ENCODE measurements at regions not wholly inside any gene's neighbourhood (a gene's known extent, or its start where the extent isn't known, plus 50 kb on each side); places are given as distances from the start of the nearest gene placed in this dataset.
"Not testable (repeated sequence)": the region's sequence is repeated elsewhere in the genome, so short reads cannot be mapped to it uniquely, and the experiment has no call there.

DNA sequence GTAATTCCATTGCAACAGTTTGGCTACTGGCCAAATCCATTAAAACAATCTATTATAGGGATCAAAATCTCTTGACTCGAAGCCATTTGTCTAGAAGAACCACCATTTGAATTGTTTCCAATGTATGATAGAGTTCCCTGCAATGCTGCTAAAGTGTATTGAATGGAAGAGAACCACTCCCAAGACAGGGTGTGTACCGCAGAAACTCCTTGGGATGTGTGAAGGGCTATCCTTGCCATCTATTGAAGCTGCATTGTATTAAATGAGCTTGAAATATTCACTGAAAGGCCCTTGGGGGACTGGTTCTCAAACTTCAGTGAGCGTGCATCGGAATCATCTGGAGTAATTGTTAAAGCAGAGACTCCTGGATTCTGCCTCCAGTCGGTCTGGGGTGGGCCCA is 260.4 kb upstream of the MEIS1 start:
- DNase-seq (ENCODE audit: low read depth in 2 of 2) = no peak

DNA sequence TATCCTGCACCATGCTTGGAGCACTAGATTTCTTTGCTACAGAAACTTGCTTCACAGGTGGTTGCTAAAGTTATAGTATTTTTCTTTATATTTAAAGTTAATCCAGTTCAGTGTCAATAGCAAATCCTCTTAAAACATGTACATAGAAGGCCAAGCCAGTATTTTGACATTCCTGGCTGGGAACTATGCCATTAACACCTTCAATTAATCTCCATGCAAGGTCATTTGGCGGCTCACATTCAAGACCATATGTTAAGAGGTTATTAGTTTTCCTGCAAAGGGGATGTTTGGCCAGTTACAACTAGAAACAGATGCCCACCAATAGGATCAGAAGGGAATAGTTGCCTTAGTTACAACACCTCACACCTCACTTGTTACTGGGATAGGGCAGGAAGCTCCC is 261.3 kb upstream of the MEIS1 start:
- DNase-seq (ENCODE audit: low read depth in 2 of 2) = no peak

DNA sequence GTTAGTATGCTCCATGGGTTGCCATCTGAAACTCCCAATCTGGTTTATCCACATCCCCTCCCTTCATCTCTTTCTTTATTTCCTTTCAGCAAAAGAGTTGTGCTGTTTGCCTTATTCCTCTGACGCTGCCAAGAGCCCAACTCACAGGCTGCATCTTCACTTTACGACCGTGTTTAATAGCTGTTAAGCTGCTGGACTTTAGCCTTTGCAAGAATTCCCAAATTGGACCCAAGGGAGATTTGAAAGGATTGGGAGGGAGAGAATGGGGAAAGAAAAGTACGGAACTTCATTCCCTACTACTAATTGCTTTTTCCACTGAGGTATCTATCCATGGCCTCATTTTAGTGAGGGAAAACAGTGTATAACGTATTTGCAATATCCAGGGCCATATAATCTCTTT is 263.4 kb upstream of the MEIS1 start:
- DNase-seq (ENCODE audit: low read depth in 2 of 2) = no peak

DNA sequence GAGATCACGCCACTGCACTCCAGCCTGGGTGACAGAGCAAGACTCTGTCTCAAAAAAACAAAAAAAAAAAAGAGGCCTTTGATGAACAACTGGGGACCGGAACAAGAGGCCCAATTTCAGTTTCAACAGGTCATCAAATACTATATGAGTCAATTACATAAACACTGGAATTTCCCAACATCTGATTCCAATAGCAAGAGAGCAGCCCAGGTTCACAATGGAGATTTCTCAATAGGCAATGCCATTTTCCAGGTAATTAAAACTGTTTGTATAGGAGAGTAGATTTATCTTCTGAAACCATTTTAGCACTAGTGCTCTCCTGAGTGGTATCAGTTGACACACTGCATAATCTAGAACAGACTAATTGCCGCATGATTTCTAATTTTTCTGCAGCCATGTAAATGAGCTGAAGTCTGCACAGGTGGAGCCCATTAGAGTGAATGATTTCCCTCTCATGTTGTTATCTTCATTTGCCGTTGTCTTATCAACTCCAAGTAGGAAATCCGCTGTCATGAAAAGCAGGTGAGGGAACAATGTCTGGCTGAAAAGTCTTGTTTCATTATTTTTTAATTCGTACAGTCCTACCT is 264.1 kb upstream of the MEIS1 start:
- no peak for DNase-seq (ENCODE audit: low read depth in 2 of 2)

DNA sequence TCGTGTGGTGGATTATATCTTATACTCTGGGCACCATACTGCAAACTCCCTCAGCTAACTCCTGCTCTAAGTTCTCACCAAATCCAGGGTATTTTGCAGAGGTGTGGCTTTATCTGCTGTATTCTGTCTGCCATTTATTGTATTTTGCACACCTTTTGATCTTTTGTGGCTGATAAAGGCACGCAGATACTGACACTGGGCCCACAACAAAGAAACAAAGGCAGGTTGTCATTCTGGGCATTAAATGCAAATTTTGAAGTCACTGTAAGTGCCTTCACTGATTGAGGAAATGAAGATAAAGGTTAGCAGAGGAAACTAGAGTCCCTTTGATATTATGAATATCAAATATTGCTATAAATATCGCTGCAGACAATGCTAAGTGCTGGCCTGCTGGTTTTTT is 265.8 kb upstream of the MEIS1 start:
- no peak for DNase-seq (ENCODE audit: low read depth in 2 of 2)

DNA sequence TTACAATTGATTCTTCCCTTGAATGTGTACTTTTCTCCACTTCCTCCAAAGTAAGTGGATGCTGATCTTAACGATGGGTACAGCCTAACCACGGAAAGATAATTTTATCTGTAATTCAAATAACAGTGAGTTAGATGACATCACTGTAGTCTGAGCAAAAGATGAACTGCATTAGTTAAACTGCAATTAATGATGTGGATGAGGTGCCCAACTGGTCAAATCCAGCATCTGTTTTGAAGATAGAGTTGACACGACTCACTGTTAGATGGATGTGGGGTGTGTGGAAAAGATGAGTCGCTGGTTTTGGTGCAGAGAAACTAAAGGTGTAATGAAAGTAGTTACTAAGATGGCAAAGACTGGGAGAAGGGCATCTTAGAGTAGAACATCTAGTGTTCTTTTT is 270.5 kb upstream of the MEIS1 start:
- no peak for DNase-seq (ENCODE audit: low read depth in 2 of 2)

DNA sequence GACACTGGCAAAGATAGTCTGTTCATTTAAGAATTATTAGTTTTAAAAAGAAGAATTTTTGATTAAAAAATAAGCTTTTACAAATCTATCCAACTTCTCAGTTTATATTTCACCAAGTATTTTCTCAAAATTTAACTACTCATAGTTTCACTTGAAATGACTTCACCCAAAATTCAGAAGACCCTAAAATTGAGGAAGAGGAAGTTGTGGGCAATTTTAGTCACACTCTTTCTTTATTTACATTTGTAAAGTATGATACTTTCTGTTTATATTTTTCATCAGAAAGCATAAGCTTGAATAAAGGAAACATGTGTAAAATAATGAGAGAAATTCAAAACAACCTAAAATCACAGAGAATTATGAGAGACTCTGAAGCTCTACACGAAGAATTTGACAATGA is 278.8 kb upstream of the MEIS1 start:
- DNase-seq (ENCODE audit: low read depth in 2 of 2) = no peak

DNA sequence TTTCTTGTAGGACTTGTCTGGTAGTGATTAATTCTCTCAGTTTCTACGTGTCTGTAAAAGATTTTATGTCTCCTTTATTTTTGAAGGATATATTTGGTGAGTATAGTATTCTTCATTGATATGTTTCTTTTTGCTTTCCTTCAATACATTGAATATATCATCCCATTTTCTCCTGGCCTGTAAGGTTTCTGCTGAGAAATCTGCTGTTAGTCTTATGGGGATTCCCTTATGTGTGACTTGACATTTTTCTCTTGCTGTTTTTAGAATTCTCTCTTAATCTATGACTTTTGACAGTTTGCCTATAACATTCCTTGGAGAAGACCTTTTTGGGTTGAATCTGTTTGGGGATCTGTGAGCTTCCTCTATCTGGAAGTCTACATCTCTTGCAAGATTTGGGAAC is 281.0 kb upstream of the MEIS1 start:
- DNase-seq (ENCODE audit: low read depth in 2 of 2) = no peak

DNA sequence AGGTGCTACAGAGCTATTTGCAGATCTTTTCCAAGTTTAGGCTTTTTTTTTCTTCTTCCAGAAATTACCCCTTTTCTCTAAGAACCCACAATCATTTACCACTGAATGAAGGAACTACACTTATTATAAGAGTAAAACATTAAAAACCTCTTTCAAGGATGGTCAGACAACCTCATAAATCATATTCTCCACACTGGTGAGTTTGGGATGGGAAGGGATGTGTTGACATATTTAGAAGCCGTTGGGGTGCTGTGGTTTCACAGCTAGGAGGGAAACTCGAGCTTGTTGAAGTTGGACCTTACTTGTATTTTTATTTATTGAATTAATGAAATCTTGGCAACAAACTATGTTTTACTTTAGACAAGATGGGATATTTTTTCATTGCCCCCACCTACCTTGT is 289.4 kb upstream of the MEIS1 start:
- DNase-seq (ENCODE audit: low read depth in 2 of 2) = no peak

DNA sequence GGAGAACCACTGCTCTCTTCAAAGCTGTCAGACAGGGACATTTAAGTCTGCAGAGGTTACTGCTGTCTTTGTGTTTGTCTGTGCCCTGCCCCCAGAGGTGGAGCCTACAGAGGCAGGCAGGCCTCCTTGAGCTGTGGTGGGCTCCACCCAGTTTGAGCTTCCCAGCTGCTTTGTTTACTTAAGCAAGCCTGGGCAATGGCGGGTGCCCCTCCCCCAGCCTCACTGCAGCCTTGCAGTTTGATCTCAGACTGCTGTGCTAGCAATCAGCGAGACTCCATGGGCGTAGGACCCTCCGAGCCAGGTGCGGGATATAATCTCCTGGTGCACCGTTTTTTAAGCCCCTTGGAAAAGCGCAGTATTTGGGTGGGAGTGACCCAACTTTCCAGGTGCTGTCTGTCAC is 290.6 kb upstream of the MEIS1 start:
- not testable (repeated sequence) for DNase-seq (ENCODE audit: low read depth in 2 of 2)

DNA sequence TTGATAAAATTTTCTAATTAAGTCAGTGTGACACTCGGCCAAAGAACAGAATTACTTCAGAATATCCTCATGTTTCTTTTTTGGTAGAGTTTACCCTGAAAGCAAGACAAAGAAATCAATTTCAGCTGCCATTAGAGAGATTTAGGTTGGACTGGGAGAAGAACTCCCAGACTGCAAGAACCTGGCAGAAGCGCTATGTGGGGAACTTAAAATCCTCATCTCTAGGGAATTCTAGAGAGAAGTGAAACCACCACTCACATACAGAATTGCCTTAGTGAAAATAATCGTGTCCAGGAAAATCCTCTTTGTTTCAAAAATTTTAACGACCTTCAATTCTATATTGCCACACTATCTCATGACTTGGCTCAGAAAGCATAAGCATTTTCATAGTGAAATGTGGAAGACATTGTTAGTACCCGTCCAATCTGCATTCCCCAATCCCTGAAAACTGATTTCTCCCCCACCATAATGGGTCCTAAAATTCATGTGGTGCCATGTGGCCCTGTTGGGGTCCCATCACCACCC is 297.3 kb upstream of the MEIS1 start:
- no peak for DNase-seq (ENCODE audit: low read depth in 2 of 2)

DNA sequence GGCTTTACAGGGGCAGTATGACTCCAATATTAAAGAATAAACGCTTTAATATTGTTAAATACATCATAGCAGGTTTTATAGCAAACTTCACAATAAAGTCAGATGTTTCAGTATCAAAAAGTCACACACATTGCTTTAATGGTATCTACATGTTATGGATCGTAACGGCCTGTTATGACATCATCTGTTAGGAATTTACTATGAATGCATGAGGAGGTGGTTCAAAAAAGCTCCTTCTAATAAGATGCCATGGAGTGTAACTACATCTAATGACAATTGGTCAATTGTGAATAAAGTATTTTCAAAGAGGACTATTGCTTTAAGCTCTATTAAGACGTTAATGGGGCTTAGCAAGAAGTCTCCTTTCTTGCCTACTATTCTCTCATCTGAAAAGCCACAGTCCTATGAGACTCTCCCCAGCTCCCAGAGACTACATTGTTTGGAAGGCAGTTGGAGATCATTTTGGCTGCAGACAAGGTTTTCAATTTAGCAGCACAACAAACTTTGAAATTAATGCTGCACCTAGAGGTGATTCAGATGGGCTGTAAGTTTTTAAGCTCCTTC is 300.7 kb upstream of the MEIS1 start:
- no peak for DNase-seq (ENCODE audit: low read depth in 2 of 2)

DNA sequence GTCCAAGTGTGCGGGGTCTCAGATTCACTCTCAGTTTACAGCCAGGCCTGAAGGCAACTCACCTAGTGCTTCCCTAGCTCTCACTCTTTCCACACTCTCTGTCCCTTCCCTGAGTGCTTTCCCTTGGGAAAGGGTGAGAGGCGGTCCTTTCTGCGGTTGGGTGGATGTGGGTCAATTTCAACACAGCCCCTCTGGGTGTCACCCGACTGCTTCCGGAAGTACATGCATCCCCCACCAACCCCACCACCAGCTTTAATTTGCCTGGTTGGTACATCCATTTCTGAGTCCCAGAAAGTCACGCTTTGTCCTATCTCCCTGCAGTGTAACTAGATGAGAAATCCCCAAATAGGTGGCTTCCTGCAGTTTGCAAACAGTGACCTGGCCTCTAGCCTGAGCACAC is 307.3 kb upstream of the MEIS1 start:
- DNase-seq (ENCODE audit: low read depth in 2 of 2) = no peak

DNA sequence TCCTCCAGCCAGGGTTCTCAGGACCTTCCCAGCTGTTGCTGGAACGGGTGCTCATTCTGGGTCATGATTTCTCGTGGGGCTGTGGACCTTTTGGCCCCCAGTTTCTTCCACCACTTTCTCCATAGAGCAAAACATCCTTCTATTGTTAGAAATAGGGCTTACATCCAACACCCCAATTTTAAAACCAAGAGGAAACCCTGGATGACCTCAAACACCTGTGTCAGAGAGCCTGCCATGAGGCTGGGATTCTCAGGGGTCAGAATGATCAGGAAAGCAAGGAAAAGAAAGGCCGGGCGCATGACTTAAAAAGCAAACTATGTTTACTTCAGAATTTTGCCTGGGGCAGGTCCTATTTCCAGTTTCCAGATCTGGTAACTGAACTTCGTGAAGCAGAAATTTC is 307.9 kb upstream of the MEIS1 start:
- no peak for DNase-seq (ENCODE audit: low read depth in 2 of 2)

DNA sequence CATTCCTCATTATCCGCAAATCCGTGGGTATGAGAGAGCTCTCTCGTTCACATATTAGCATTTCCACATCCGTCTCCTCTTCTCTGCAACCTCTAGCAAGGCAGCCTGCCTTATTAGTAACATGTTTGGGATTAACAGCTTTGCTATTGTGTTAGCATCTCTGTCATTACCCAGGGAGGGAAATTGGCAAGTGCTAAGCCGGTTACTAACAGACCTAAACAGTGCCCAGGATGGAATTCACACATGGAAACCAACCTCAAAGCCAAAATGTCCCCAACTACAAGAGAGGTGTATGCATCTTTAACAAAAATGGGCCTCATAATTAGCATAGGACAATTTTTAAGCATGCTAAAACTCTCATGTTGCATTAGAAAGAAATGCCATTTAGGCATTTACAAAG is 309.0 kb upstream of the MEIS1 start:
- no peak for DNase-seq (ENCODE audit: low read depth in 2 of 2)

DNA sequence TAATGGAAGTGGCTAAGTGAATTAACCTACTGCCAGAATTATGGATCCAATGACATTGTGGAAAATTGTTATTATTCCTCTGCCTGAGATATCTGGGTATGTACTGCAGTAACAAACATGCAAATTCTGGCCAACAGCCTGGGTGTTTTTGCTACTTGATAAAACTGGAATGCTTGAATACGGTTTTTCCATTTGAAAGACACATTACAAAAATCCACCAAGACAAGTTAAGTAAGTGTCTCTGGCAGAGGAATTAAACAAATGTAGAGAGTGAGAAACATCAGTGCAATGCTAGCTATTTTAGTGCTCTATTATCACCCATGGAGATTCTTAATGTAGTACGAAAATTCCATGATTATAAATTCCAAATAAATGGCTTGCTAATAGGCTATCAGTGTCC is 312.4 kb upstream of the MEIS1 start:
- DNase-seq (ENCODE audit: low read depth in 2 of 2) = no peak

DNA sequence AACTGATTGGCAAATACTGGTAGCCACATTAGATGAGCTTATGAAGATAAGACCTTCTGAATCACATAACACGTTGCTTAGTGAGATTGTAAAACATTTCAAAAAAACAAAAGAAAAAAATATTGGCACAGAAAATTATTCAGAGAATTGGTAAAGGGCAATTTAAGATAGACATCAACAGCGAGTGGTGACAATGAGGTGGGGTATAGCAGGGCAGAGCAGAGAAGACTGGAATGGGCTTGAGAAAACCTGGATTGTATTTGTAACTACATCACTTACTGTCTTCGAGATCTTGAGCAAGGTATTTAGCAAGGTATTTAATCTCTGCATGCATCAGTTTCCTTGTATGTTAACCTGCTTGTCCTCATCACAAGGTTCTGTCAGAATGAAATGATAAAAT is 313.0 kb upstream of the MEIS1 start:
- no peak for DNase-seq (ENCODE audit: low read depth in 2 of 2)

DNA sequence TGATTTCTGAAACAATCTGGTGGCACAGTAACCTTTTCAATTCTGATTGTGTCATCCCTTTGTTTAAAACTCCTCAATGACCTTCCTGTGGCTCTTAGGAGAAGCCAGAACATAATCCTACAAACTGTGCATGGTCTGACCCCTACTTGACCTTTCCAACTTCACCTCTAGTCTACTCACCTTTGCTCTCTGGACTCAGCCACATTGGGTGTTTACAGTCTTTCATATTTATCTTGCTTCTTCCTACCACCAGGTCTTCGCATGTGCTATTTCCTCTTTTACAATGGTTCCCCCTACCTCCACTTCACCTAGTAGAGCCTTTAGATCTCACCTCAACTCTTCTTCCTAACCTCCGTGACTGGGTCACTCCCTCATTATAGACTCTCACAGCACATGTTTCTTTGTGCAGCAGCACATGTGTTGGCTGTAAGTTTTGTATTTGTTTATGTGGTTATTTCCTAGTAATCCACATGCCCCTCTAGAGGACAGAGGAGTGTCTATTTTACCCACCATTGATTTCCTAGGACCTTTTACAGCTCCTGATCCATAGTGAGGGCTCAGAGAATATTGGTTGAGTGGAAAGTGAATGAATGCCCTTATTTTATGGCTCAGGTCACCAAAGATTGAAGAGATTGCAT is 320.8 kb upstream of the MEIS1 start:
- no peak for DNase-seq (ENCODE audit: low read depth in 2 of 2)

DNA sequence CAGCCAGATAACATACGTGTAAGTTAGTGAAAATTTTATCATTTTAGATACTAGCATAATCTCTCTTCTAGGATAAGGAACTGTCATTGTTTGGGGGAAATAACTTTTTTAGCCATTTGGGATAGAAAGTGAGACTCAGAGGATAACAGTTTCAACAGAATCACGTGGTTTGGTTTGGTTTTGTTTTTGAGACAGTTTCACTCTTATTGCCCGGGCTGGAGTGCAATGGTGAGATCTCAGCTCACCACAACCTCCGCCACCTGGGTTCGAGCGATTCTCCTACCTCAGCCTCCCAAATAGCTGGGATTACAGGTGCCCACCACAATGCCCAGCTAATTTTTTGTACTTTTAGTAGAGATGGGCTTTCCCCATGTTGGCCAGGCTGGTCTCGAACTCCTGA is 323.2 kb upstream of the MEIS1 start:
- no peak for DNase-seq (ENCODE audit: low read depth in 2 of 2)

DNA sequence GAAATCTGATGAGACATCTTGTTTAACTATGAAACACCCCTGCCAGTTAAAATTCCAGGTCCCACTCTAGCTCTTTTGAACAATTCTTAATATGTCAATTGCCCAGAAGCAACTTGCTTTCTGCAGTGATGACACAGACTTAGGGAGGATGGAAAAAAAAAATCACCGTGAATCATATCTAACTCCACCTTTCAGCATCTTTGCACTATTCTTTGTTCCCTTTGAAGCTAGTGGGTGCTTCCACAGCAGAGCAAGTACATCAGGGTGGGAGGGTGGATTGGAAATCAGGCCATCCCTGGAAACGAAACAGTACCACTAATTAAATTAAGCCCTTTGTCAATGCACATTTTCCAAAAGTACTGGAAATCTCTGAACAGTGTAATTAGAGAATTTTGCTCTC is 324.3 kb upstream of the MEIS1 start:
- no peak for DNase-seq (ENCODE audit: low read depth in 2 of 2)

DNA sequence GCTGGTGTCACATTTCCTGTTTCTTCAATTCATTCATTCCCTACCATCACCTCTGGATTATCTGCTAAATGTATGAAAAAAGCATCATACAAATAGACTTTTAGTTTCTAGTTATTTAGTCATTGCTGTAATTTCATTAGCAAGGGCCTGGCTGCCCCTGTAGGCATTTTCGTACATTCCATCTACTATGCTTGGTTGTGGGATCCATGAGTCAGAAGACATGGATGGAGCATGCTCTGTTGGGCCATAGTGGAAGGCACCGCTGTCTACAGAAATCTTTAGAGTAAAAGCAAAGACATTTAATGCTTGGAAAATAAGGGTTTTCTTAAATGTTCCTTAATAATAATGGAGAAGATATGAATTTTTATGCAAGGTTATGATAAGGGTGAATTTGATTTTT is 324.8 kb upstream of the MEIS1 start:
- no peak for DNase-seq (ENCODE audit: low read depth in 2 of 2)

DNA sequence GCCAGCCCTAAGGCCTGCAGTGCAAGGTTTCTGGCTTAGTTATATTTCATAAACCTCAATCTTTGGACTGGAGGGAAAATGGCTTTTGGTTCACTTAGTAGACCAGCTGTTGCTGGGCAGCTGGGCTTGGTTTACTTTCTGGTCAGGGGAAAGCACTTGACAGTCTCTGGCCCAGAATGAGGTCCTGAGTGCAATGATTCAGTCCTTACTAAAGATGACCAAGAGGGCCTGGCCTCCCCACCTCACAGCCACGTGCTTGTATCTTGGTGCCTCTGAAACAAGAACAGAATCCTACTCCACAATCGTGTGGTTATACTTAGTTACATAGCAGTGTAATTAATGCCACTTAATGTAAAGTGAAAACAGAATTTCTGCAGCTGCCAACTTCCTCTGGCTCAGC is 325.5 kb upstream of the MEIS1 start:
- DNase-seq (ENCODE audit: low read depth in 2 of 2) = no peak

DNA sequence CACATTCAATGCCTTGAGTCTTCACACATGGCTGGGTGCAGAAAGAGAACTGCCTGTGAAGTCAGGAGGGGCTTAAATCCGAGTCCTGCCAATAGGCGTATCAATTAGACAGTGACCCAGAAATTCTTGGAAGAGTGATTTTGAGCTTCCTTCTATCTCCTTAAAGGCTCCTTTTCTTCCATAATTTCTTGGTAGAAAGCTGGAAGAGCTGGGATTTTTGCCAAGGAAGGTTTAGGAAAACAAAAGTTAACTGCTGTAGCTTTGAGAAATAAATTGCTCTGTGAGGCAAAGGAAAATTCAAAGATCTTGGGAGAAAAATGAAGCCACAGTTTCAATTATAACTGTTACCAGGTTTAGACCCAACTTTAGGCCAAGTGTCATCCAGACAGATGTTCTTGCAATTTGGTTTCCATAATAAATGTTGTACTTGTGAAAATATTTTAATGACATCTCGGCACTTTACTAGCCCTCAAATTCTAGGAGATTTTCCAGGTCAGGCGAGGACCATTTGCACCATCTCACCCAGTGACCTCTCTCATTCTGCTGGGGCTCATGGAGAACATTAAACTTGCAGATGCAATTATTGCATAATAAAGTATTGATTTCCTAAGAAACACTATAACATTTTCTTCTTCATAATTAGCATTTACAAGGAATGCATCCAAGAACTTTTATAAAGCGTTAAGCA is 329.7 kb upstream of the MEIS1 start:
- DNase-seq (ENCODE audit: low read depth in 2 of 2) = no peak

Measured in stimulated activated CD8-positive, alpha-beta memory T cell treated with anti-CD3 and anti-CD28 coated beads, Interleukin-2, amount 100 ng/mL, for 48 hours (primary cell).